Right atrium auricular region (tissue), 2 donors: ENCODE measurements at regions not wholly inside any gene's neighbourhood (a gene's known extent, or its start where the extent isn't known, plus 50 kb on each side); places are given as distances from the start of the nearest gene placed in this dataset.
A peak's percentile ranks its signal among the peaks of the same experiment; 100 is the strongest.

ENCODE experiments used
- DNase-seq: peaks from one replicate; pipeline ENCODE4 v3.0.0-alpha.2; 2019; ENCODE audit warnings: low spot score
- H3K27ac ChIP-seq, 2 donors: fragments of 200-600 bp; sonication (generic); 1 replicate in 1 of 2; 2 replicates in 1 of 2; pipeline ENCODE4 v1.5.1; 2016 to 2019
- H3K27me3 ChIP-seq, 2 donors: fragments of 200-600 bp; sonication (generic); one replicate each; pipeline versions ENCODE4 v1.5.1 to v1.6.0; 2017 to 2019
- H3K36me3 ChIP-seq: fragments of 200-600 bp; sonication (generic); one replicate; pipeline ENCODE4 v1.5.1; 2016
- H3K4me1 ChIP-seq, 2 donors: fragments of 200-600 bp; sonication (generic); one replicate each; pipeline versions ENCODE4 v1.5.1 to v1.6.0; 2017 to 2019
- H3K4me3 ChIP-seq, 2 donors: fragments of 200-600 bp; sonication (generic); 1 replicate in 1 of 2; 2 replicates in 1 of 2; pipeline ENCODE4 v1.5.1; 2017 to 2019; ENCODE audit warnings: mild to moderate bottlenecking in 1 of 2, moderate library complexity in 1 of 2
- H3K9me3 ChIP-seq, 2 donors: fragments of 200-600 bp; sonication (generic); one replicate each; pipeline ENCODE4 v1.5.1; 2019
- TF ChIP-seq, protein P1 (sequence below), 2 donors: fragments of 200-600 bp; sonication (generic); IDR thresholded peaks; one replicate each; pipeline ENCODE4 v1.5.1; 2019; ENCODE audit warnings: antibody characterized with exemption in 2 of 2

GRCh38 chr1:88462096-88462487 lies 222.0 kb upstream of the PKN2 start:
- no peak for DNase-seq
- peaks cover 0 to 4% of the 10 kb centered on the region in 2 donors for H3K4me1 ChIP-seq
- H3K9me3 ChIP-seq = peaks cover 0 to under 1% of the 10 kb centered on the region in 2 donors
- no peaks in the 10 kb centered on the region for H3K36me3 ChIP-seq
- H3K4me3 ChIP-seq = peak overlapping the region; percentile 26 to 53
- H3K27ac ChIP-seq = no peak overlapping the region
- no peaks in the 10 kb centered on the region for H3K27me3 ChIP-seq
- TF ChIP-seq, protein P1, sequence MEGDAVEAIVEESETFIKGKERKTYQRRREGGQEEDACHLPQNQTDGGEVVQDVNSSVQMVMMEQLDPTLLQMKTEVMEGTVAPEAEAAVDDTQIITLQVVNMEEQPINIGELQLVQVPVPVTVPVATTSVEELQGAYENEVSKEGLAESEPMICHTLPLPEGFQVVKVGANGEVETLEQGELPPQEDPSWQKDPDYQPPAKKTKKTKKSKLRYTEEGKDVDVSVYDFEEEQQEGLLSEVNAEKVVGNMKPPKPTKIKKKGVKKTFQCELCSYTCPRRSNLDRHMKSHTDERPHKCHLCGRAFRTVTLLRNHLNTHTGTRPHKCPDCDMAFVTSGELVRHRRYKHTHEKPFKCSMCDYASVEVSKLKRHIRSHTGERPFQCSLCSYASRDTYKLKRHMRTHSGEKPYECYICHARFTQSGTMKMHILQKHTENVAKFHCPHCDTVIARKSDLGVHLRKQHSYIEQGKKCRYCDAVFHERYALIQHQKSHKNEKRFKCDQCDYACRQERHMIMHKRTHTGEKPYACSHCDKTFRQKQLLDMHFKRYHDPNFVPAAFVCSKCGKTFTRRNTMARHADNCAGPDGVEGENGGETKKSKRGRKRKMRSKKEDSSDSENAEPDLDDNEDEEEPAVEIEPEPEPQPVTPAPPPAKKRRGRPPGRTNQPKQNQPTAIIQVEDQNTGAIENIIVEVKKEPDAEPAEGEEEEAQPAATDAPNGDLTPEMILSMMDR (IDR thresholded peaks at IDR 0.05) = no peak

DNA sequence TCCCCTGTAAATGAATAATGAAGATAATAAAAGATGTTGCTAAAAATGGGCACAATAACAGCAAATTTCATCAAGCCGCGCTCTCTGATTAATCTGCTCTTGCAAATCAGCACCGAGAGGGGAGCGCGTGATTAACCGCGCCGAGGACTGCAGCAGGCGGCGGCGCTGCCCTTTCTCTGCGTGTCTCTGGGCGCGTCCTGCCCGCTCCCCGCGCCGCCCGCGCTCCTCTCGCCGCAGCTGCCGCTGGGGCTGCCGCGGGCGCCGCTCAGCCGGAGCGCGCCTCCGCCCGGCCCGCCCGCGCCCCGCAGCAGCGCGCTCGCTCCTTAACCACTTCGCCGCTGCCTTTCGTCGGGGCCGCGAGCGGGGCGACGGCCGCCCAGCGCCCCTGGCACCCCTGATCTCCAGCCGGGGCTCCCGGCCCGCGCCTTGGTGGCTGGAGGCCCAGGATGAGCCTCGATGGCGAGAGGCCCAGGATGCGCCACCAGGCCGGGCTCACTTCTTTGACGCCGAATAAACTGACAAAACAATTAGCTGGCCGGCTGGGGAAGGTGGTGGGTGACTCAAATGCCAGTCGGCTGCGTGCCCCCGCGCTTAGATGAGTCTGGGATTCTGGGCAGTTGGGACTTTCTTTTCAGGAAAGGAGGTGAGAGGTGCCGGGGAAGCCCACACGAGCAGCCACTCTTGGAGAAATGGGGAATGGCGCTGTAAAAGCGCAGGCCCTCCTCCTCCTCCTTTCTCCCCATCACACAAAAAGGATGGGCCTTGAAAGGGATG lies 221.4 kb upstream of the PKN2 start:
- Histone ChIP-seq H3K4me1 (peaks cover 0 to 4% of the 10 kb centered on the region in 2 donors), H3K9me3 (peaks cover 0 to 3% of the 10 kb centered on the region in 2 donors), H3K36me3 (no peaks in the 10 kb centered on the region), H3K27ac (peak overlapping the region; percentile 69 to 80), H3K4me3 (peak overlapping the region; percentile 36 to 53), H3K27me3 (no peaks in the 10 kb centered on the region)
- TF ChIP-seq, protein P1 (IDR thresholded peaks at IDR 0.05) = peak in 1 of 2 donors; percentile 10
- no peak for DNase-seq

DNA sequence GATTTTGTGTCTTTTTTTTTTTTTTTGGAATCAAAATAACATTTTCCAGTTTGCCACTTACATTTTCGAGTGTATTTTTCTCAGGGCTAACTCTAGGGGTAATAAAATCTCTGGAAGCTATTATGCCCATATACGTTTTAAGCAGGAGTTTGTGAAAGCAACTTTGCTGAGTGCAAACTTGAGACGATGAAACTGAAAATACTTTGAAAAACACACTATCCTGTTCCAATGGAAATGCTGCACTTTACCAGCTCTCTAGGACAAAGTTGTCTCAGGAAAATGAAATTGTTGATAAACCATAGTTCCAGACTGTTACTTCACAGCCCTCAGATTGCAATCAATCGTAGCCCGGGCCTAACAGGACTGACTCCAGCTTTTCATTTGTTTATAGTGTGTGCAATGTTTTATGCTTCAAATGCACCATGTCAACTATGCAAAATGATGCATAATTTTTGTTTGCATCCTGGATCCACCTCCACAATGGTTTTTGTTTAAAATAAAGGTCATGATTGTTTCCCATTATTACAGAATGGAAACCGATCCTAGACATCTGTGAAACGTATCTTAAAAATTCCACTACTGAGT lies 220.6 kb upstream of the PKN2 start:
- Histone ChIP-seq H3K4me1 (peaks cover 0 to 4% of the 10 kb centered on the region in 2 donors), H3K36me3 (no peaks in the 10 kb centered on the region), H3K4me3 (no peak overlapping the region), H3K27ac (peak overlapping the region; percentile 69 to 80), H3K9me3 (peaks cover 0 to 3% of the 10 kb centered on the region in 2 donors), H3K27me3 (no peaks in the 10 kb centered on the region)
- DNase-seq = no peak
- TF ChIP-seq, protein P1 (IDR thresholded peaks at IDR 0.05) = no peak

DNA sequence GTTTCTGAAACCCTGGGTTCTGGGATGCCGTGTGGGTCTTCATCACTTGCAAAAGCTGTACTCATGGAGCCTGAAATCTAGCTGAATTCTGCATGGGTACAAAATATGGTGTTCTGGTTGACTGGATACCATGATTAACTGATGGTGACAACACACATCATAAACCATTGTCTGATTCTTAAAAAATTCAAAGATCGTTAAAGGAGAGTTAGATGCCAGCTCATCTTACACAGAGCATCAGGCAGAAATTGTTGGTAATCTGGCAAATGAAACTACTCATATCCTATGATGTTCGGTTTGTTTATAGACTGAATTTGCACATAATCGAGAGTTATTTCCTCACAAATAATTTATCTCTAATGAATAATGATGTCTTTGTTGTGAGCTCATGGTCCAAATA lies 218.1 kb upstream of the PKN2 start:
- H3K4me1 ChIP-seq = peaks cover 0 to 4% of the 10 kb centered on the region in 2 donors
- TF ChIP-seq, protein P1 (IDR thresholded peaks at IDR 0.05) = no peak
- no peaks in the 10 kb centered on the region for H3K36me3 ChIP-seq
- H3K27me3 ChIP-seq = no peaks in the 10 kb centered on the region
- no peak overlapping the region for H3K27ac ChIP-seq
- DNase-seq = no peak
- H3K9me3 ChIP-seq = peaks cover 0 to 3% of the 10 kb centered on the region in 2 donors
- no peak overlapping the region for H3K4me3 ChIP-seq

GRCh38 chr1:88466899-88467580 lies 217.0 kb upstream of the PKN2 start:
- H3K4me3 ChIP-seq = no peak overlapping the region
- TF ChIP-seq, protein P1 (IDR thresholded peaks at IDR 0.05) = no peak
- no peaks in the 10 kb centered on the region for H3K27me3 ChIP-seq
- no peak for DNase-seq
- H3K36me3 ChIP-seq = no peaks in the 10 kb centered on the region
- H3K27ac ChIP-seq = no peak overlapping the region
- H3K4me1 ChIP-seq = peaks cover 0 to 3% of the 10 kb centered on the region in 2 donors
- H3K9me3 ChIP-seq = peaks cover 0 to 3% of the 10 kb centered on the region in 2 donors
